Adrenal gland (tissue), 5 donors: ENCODE measurements at regions not wholly inside any gene's neighbourhood (a gene's known extent, or its start where the extent isn't known, plus 50 kb on each side); places are given as distances from the start of the nearest gene placed in this dataset.

Experiments used
- POLR2A ChIP-seq, 2 donors: fragments of 450-650 bp; IDR thresholded peaks; one replicate each; pipeline ENCODE4 v1.6.1; 2017; ENCODE audit warnings: antibody characterized with exemption in 2 of 2, mild to moderate bottlenecking in 2 of 2, moderate library complexity in 1 of 2
- TF ChIP-seq, protein P1 (sequence below), 6 experiments: fragments of 450-650 bp in 4 of 6; fragments of 200-600 bp in 2 of 6; sonication (generic) in 1 of 6; IDR thresholded peaks; 1 replicate in 5 of 6; 2 replicates in 1 of 6; pipeline versions ENCODE4 v1.5.1 to v1.8.0; 2016 to 2021; ENCODE audit warnings: antibody characterized with exemption in 6 of 6, mild to moderate bottlenecking in 2 of 6, moderate library complexity in 1 of 6
- donor health status: DM: no; HTN: no; CAD: no.

DNA sequence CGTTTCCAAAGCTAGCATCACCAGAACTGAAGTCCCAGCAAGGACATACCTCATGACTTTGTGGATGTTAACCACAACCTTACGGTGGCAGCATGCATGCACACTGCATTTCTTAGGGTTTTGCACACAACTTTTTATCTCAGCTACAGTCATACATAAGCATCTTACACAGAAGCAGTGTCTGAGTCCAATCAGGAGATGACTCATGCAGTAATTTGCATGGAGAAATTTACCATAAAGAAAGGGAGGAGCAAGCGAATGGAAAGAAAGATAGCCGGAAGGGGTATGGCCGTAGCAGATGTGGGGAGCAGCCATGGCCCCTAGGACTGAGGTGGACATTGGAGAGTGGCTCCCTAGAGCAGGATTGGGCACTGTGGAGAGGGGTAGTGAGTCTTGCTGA, 522.5 kb downstream of the GALR1 start:
- TF ChIP-seq, protein P1, sequence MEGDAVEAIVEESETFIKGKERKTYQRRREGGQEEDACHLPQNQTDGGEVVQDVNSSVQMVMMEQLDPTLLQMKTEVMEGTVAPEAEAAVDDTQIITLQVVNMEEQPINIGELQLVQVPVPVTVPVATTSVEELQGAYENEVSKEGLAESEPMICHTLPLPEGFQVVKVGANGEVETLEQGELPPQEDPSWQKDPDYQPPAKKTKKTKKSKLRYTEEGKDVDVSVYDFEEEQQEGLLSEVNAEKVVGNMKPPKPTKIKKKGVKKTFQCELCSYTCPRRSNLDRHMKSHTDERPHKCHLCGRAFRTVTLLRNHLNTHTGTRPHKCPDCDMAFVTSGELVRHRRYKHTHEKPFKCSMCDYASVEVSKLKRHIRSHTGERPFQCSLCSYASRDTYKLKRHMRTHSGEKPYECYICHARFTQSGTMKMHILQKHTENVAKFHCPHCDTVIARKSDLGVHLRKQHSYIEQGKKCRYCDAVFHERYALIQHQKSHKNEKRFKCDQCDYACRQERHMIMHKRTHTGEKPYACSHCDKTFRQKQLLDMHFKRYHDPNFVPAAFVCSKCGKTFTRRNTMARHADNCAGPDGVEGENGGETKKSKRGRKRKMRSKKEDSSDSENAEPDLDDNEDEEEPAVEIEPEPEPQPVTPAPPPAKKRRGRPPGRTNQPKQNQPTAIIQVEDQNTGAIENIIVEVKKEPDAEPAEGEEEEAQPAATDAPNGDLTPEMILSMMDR (IDR thresholded peaks at IDR 0.05): no peak
- TF ChIP-seq POLR2A (IDR thresholded peaks at IDR 0.05): no peak
